BE2C (cell line): ENCODE measurements at regions not wholly inside any gene's neighbourhood (a gene's known extent, or its start where the extent isn't known, plus 50 kb on each side); places are given as distances from the start of the nearest gene placed in this dataset.

Experiments used
- DNase-seq: peaks from one replicate; pipeline ENCODE4 v3.0.0-alpha.2; 2020
- H3K27me3 ChIP-seq: fragments of 250-450 bp; sonication (Bioruptor Pico); 2 replicates; pipeline ENCODE4 v1.5.1; 2020; ENCODE audit warnings: mild to moderate bottlenecking
- H3K36me3 ChIP-seq: fragments of 250-450 bp; sonication (Bioruptor Pico); 2 replicates; pipeline ENCODE4 v1.5.1; 2020; ENCODE audit warnings: mild to moderate bottlenecking
- H3K4me1 ChIP-seq: fragments of 250-450 bp; sonication (Bioruptor Pico); 2 replicates; pipeline ENCODE4 v1.5.1; 2020
- H3K4me3 ChIP-seq: 2 replicates; pipeline ENCODE4 v1.5.1; 2011; ENCODE audit warnings: low read depth, low read length
- H3K9me3 ChIP-seq: fragments of 250-450 bp; sonication (Bioruptor Pico); 2 replicates; pipeline ENCODE4 v1.5.1; 2020
- CTCF ChIP-seq: IDR thresholded peaks from 2 replicates; pipeline ENCODE4 v1.5.1; 2012; ENCODE audit warnings: mild to moderate bottlenecking, low read depth, low read length

DNA sequence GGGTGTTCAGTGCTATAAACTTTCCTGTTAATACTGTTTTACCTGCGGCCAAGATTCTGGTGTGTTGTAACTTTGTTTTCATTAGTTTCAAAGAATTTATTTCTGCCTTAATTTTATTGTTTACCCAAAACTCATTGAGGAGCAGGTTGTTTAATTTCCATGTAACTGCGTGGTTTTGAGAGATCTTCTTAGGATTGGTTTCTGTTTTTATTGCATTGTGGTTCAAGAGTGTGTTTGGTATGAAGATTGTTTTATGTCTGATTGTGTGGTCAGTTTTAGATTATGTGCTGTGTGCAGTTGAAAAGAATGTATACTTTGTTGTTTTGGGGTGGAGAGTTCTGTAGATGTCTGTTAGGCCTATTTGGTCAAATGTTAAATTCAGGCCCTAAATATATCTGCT is 133.5 kb upstream of the GALNT15 start:
- H3K9me3 ChIP-seq, result no peaks in the 10 kb centered on the region
- no peaks in the 10 kb centered on the region for H3K27me3 ChIP-seq
- no peaks in the 10 kb centered on the region for H3K36me3 ChIP-seq
- H3K4me3 ChIP-seq, result no peak overlapping the region
- H3K4me1 ChIP-seq, result no peaks in the 10 kb centered on the region
- no peak for TF ChIP-seq CTCF
- no peak for DNase-seq

GRCh38 chr3:16048435-16049318 is 125.8 kb upstream of the GALNT15 start:
- H3K4me1 ChIP-seq, result no peaks in the 10 kb centered on the region
- no peaks in the 10 kb centered on the region for H3K9me3 ChIP-seq
- H3K27me3 ChIP-seq, result no peaks in the 10 kb centered on the region
- TF ChIP-seq CTCF, result peak; percentile 66
- DNase-seq, result peak; percentile 38
- H3K36me3 ChIP-seq, result no peaks in the 10 kb centered on the region
- peak overlapping the region; percentile 28 for H3K4me3 ChIP-seq

GRCh38 chr3:16050641-16051467 is 123.6 kb upstream of the GALNT15 start:
- no peaks in the 10 kb centered on the region for H3K27me3 ChIP-seq

GRCh38 chr3:16051691-16052090 is 122.8 kb upstream of the GALNT15 start:
- H3K4me1 ChIP-seq, result no peaks in the 10 kb centered on the region
- no peaks in the 10 kb centered on the region for H3K27me3 ChIP-seq
- DNase-seq, result no peak
- H3K9me3 ChIP-seq, result no peaks in the 10 kb centered on the region
- no peak for TF ChIP-seq CTCF
- no peaks in the 10 kb centered on the region for H3K36me3 ChIP-seq
- H3K4me3 ChIP-seq, result no peak overlapping the region

More at GRCh38 chr3:16050641-16051467, 123.6 kb upstream of the GALNT15 start:
- Histone ChIP-seq H3K9me3 (no peaks in the 10 kb centered on the region), H3K4me1 (no peaks in the 10 kb centered on the region), H3K36me3 (no peaks in the 10 kb centered on the region), H3K4me3 (no peak overlapping the region)
- no peak for DNase-seq
- no peak for TF ChIP-seq CTCF

DNA sequence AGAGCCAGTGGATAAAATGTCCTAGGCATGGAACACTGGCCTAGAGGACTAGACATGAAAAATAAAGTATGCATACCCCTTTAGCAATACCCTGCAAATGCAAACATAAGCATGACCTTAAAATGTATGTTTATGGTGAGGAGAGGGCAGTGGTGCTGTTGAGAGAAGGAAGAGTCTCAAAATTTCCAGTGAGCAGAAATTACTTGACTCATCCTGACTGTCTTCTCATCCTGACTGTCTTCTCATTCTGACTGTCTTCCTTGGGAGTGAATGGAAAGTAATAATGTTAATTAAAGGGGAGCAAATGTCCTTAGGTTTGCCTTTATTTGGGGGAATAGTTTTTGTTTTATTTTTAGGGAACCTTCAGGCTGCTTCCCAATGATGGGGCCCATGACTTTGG is 121.5 kb upstream of the GALNT15 start:
- H3K27me3 ChIP-seq, result no peaks in the 10 kb centered on the region
- DNase-seq, result no peak
- no peak for TF ChIP-seq CTCF
- H3K4me1 ChIP-seq, result no peaks in the 10 kb centered on the region
- no peaks in the 10 kb centered on the region for H3K36me3 ChIP-seq
- no peak overlapping the region for H3K4me3 ChIP-seq
- H3K9me3 ChIP-seq, result no peaks in the 10 kb centered on the region
